Parathyroid adenoma (tissue), 2 donors: ENCODE measurements at regions not wholly inside any gene's neighbourhood (a gene's known extent, or its start where the extent isn't known, plus 50 kb on each side); places are given as distances from the start of the nearest gene placed in this dataset.

Source experiments
- H2AFZ ChIP-seq: fragments of 300-600 bp; sonication (generic); one replicate; pipeline ENCODE4 v1.7.0; 2017; ENCODE audit warnings: antibody characterized with exemption, mild to moderate bottlenecking
- H3K27ac ChIP-seq: fragments of 300-600 bp; sonication (generic); one replicate; pipeline ENCODE4 v1.7.0; 2017
- H3K27me3 ChIP-seq: fragments of 300-600 bp; sonication (generic); one replicate; pipeline ENCODE4 v1.7.0; 2017; ENCODE audit warnings: low read length; ENCODE audit not compliant: control insufficient read depth, insufficient read depth
- H3K36me3 ChIP-seq: fragments of 300-600 bp; sonication (generic); one replicate; pipeline ENCODE4 v1.7.0; 2017; ENCODE audit warnings: low read length; ENCODE audit not compliant: control insufficient read depth, insufficient read depth
- H3K4me1 ChIP-seq: fragments of 300-600 bp; sonication (generic); one replicate; pipeline ENCODE4 v1.7.0; 2017; ENCODE audit warnings: control low read depth
- H3K4me2 ChIP-seq: fragments of 300-600 bp; sonication (generic); one replicate; pipeline ENCODE4 v1.7.0; 2017; ENCODE audit warnings: low read length
- H3K4me3 ChIP-seq: fragments of 300-600 bp; sonication (generic); one replicate; pipeline ENCODE4 v1.7.0; 2017; ENCODE audit warnings: low read depth, low read length
- H3K79me2 ChIP-seq: fragments of 300-600 bp; sonication (generic); one replicate; pipeline ENCODE4 v1.7.0; 2017; ENCODE audit warnings: control low read depth
- H3K9ac ChIP-seq: fragments of 300-600 bp; sonication (generic); one replicate; pipeline ENCODE4 v1.7.0; 2017; ENCODE audit warnings: mild to moderate bottlenecking
- H3K9me3 ChIP-seq: fragments of 300-600 bp; sonication (generic); one replicate; pipeline ENCODE4 v1.7.0; 2017; ENCODE audit warnings: low read length; ENCODE audit not compliant: control insufficient read depth
- CTCF ChIP-seq: fragments of 300-600 bp; sonication (generic); IDR thresholded peaks from one replicate; pipeline ENCODE4 v1.7.0; 2017; ENCODE audit warnings: antibody characterized with exemption, mild to moderate bottlenecking
- donor health status: primary hyperparathyroidism.

DNA sequence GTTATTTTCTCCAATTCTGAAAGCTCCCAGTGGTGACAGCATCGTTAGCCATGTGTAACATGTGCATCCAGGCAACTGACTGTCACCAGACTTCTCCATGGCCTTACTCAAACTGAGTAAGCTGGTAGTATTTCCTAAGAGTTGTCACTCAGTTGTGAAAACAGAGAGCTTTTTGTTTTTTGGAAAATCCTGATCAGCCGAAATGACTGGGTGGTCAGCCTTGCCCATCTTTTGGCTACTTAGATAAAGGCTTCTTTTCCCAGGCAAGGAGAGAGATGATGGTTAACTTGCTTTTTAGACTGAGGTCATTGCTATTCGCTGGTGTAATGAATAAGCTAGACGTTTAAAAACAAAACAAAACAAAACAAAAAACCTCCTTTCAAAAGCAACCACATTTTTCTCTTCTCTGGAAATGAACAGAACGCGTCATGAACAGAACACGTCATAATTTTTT lies 159.5 kb upstream of the KLF14 start:
- Histone ChIP-seq H3K9me3 (no peaks in the 10 kb centered on the region), H3K27ac (no peak overlapping the region), H3K27me3 (no peaks in the 10 kb centered on the region), H3K9ac (no peak overlapping the region), H3K4me3 (no peak overlapping the region), H3K4me2 (no peak overlapping the region), H3K4me1 (peaks cover 9% of the 10 kb centered on the region), H3K79me2 (peaks cover 27% of the 10 kb centered on the region), H2AFZ (no peak overlapping the region), H3K36me3 (no peaks in the 10 kb centered on the region)
- TF ChIP-seq CTCF = no peak

DNA sequence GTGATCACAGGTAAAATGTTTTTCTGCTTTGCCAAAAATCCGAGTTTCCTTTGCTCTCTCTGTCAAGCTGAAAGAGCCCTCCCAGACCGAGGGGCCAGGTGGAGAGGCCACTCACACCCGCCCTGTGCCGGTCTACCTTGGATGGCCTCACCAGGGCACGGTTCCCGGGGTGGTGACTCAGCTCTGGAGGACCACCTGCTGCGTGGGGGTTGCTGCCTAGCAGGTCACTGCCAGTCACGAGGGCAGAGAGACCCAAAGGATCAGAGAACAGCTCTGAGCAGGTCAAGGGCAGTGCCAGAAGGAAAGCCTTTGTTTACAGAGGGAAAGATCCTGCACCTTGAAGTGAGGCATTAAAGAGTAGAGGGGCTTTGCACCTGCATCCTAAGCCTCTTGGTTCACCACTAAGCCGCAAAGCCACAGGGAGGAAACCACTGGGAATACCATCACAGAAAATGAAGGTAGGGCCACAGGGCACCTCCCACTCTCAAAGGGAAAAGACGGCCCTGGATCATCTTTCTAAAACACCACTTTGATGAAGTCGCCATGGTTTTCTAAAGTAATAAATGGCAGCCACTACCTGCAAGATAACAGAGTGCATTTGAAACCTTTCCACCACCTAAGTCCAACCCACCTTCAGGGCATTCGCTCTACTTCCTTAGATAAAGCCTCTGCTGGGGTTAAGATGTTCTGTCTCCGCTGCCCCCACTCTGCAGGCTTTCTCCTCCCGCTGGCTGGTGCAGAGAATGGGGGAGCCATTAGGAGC lies 160.3 kb upstream of the KLF14 start:
- H3K4me2 ChIP-seq = no peak overlapping the region
- H2AFZ ChIP-seq = no peak overlapping the region
- no peak for TF ChIP-seq CTCF
- no peaks in the 10 kb centered on the region for H3K27me3 ChIP-seq
- H3K4me1 ChIP-seq = peaks cover 9% of the 10 kb centered on the region
- no peak overlapping the region for H3K9ac ChIP-seq
- no peak overlapping the region for H3K27ac ChIP-seq
- no peaks in the 10 kb centered on the region for H3K9me3 ChIP-seq
- peaks cover 30% of the 10 kb centered on the region for H3K79me2 ChIP-seq
- H3K4me3 ChIP-seq = no peak overlapping the region
- no peaks in the 10 kb centered on the region for H3K36me3 ChIP-seq

DNA sequence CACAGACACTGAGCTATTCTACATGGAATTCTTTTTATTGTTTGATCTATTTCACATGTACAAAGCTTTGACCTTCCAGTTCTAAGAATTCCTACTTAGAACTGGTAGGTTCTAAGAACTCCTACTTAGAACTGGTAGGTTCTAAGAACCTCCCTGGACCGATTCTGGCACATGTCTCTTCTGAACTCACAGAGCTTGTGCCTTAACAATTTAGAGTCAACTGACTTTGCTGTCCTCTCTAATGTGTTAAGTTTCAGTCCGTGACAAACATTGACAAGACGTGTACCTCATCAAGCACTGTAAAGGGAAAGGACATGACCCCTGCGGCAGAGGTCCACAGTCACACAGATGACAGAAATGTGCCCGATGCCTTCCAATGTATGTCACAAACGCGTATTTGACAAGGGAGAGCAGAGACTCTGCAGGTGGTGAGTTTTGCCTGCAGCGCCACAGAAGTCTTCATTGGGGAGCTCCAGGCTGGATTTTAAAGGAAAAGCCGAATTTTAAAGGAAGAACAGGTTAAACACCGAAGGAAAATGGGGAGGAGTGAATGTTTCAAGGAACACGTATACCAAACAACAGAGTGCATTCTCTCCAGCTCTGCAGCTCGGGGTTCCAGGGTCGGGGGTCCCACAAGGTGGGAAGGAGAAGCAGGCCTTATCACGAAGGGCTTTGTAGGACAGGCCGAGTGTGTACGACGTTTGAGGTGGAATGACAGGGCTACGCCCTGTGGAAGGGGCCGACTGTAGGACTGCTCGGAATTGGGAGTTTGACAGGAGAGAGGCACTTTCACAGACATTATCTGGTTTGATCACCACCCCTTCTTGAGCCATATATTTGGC lies 161.1 kb upstream of the KLF14 start:
- no peaks in the 10 kb centered on the region for H3K36me3 ChIP-seq

GRCh38 chr7:130896051-130896881 lies 162.3 kb upstream of the KLF14 start:
- peaks cover 23% of the 10 kb centered on the region for H3K4me1 ChIP-seq
- no peak overlapping the region for H3K27ac ChIP-seq
- no peak for TF ChIP-seq CTCF
- H3K27me3 ChIP-seq = no peaks in the 10 kb centered on the region
- H3K36me3 ChIP-seq = no peaks in the 10 kb centered on the region
- H3K4me2 ChIP-seq = no peak overlapping the region
- H3K4me3 ChIP-seq = no peak overlapping the region
- H3K9ac ChIP-seq = no peak overlapping the region
- peaks cover 31% of the 10 kb centered on the region for H3K79me2 ChIP-seq
- no peaks in the 10 kb centered on the region for H3K9me3 ChIP-seq
- H2AFZ ChIP-seq = no peak overlapping the region

More for the DNA sequence above, 161.1 kb upstream of the KLF14 start:
- Histone ChIP-seq H3K27me3 (no peaks in the 10 kb centered on the region), H2AFZ (no peak overlapping the region), H3K4me3 (no peak overlapping the region), H3K4me1 (peaks cover 15% of the 10 kb centered on the region), H3K9ac (no peak overlapping the region), H3K79me2 (peaks cover 32% of the 10 kb centered on the region), H3K9me3 (no peaks in the 10 kb centered on the region), H3K4me2 (no peak overlapping the region), H3K27ac (no peak overlapping the region)
- TF ChIP-seq CTCF = no peak
